ENCODE measurements at regions not wholly inside any gene's neighbourhood (a gene's known extent, or its start where the extent isn't known, plus 50 kb on each side); places are given as distances from the start of the nearest gene placed in this dataset.
A peak's percentile ranks its signal among the peaks of the same experiment; 100 is the strongest.
"Not testable (repeated sequence)": the region's sequence is repeated elsewhere in the genome, so short reads cannot be mapped to it uniquely, and the experiment has no call there.

GRCh38 chr13:79997244-79997643 lies 343.7 kb downstream of the SPRY2 start:
- DNase-seq = no peak

GRCh38 chr13:79995334-79995733 lies 345.6 kb downstream of the SPRY2 start:
- DNase-seq = peak in 1 of 51 donors; percentile 49

- no peak for DNase-seq
Observed at GRCh38 chr13:79992111-79992510, 348.8 kb downstream of the SPRY2 start.

- no peak for DNase-seq
Observed at GRCh38 chr13:79990048-79990447, 350.9 kb downstream of the SPRY2 start.

- DNase-seq = no peak
Observed at GRCh38 chr13:79989217-79989661, 351.7 kb downstream of the SPRY2 start.

- DNase-seq = no peak
Observed at GRCh38 chr13:79988573-79988972, 352.4 kb downstream of the SPRY2 start.

- DNase-seq = no peak
Observed at GRCh38 chr13:79987761-79988160, 353.2 kb downstream of the SPRY2 start.

- no peak for DNase-seq
Observed at GRCh38 chr13:79987323-79987722, 353.6 kb downstream of the SPRY2 start.

GRCh38 chr13:79986890-79987289 lies 354.0 kb downstream of the SPRY2 start:
- no peak for DNase-seq

GRCh38 chr13:79974935-79975650 lies 365.8 kb downstream of the SPRY2 start:
- DNase-seq = not testable (repeated sequence)

GRCh38 chr13:79973533-79973963 lies 367.4 kb downstream of the SPRY2 start:
- no peak for DNase-seq

- DNase-seq = no peak
Observed at GRCh38 chr13:79972066-79972569, 368.8 kb downstream of the SPRY2 start.

- no peak for DNase-seq
Observed at GRCh38 chr13:79966493-79966895, 374.4 kb downstream of the SPRY2 start.

- no peak for DNase-seq
Observed at GRCh38 chr13:79966059-79966458, 374.9 kb downstream of the SPRY2 start.

- DNase-seq = no peak
Observed at GRCh38 chr13:79946556-79946955, 394.4 kb downstream of the SPRY2 start.

GRCh38 chr13:79943346-79944023 lies 397.4 kb downstream of the SPRY2 start:
- DNase-seq = no peak

- no peak for DNase-seq
Observed at GRCh38 chr13:79941752-79942151, 399.2 kb downstream of the SPRY2 start.

- DNase-seq = peak in 1 of 51 donors; percentile 19
Observed at GRCh38 chr13:79939689-79940088, 401.2 kb downstream of the SPRY2 start.

GRCh38 chr13:79937771-79938216 lies 403.1 kb downstream of the SPRY2 start:
- DNase-seq = peak in 43 of 51 donors; percentile 2 to 82 (median 24)

GRCh38 chr13:79937311-79937710 lies 403.6 kb downstream of the SPRY2 start:
- DNase-seq = no peak

GRCh38 chr13:79936368-79937136 lies 404.4 kb downstream of the SPRY2 start:
- peak in 46 of 51 donors; percentile 6 to 93 (median 64) for DNase-seq

GRCh38 chr13:79935121-79935520 lies 405.8 kb downstream of the SPRY2 start:
- DNase-seq = no peak
